ENCODE measurements at regions not wholly inside any gene's neighbourhood (a gene's known extent, or its start where the extent isn't known, plus 50 kb on each side); places are given as distances from the start of the nearest gene placed in this dataset.

DNA sequence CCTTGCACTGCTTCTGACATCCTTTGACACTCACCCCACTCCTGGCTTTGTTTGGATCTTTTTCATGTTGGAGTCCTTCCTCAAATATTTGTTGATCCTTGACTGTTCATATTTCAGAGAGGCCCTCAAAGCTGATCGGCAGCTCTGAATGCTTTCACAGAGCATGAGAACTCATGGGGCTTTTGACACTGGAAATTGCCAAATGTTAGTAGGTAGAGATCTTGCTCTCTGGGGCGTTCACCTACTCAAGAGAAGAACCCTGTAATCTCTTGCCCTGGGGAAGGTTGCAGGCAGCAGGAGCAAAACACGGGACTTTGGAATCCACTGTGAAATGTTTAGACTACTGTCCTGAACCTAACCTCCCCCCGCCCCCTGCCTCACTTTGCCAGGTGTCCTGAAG lies 67.4 kb upstream of the STUM start:
- Histone ChIP-seq H2AFZ (ENCODE audit: low read depth) (no peak overlapping the region), H3K27me3 (ENCODE audit: insufficient read depth) (peaks cover 8% of the 10 kb centered on the region; the same call in 1 of the 2 replicates), H4K20me1 (ENCODE audit: insufficient read depth) (no peaks in the 10 kb centered on the region), H3K4me2 (no peak overlapping the region), H3K4me3 (ENCODE audit: low read depth in 2 of 2, low read length in 1 of 2) (no peak overlapping the region), H3K9ac (no peak overlapping the region), H3K27ac (ENCODE audit: low read depth in 2 of 2, low read length in 1 of 2) (no peak overlapping the region), H3K4me1 (ENCODE audit: control insufficient read depth in 1 of 2, insufficient read depth in 2 of 2, low read depth in 1 of 2, low read length in 1 of 2) (peaks cover 0 to 15% of the 10 kb centered on the region in 2 experiments; a peak in 1 of 4 replicates), H3K36me3 (replicated peaks in 1 of 2; ENCODE audit: control insufficient read depth in 1 of 2, insufficient read depth in 2 of 2, low read length in 1 of 2) (no peaks in the 10 kb centered on the region), H3F3A (replicated peaks; ENCODE audit: insufficient read depth) (no peaks in the 10 kb centered on the region), H3K79me2 (ENCODE audit: insufficient read depth) (no peaks in the 10 kb centered on the region), H3K9me3 (no peaks in the 10 kb centered on the region), H3K9me2 (no peaks in the 10 kb centered on the region)
- DNase-seq = no peak
- CTCF ChIA-PET = interaction anchor here (1.0 kb wide), 1 partner anchor 56 kb away, joined by 3 read pairs; no protein-coding TSS in a partner anchor
- POLR2A ChIA-PET = no interaction called here
- 48% methylated on average over 4 of the region's 4 CpGs for WGBS (ENCODE audit: low lambda C conversion rate)
- TF ChIP-seq TAF1 (IDR thresholded peaks at IDR 0.05; ENCODE audit: borderline replicate concordance, low read depth, low read length) (no peak), YY1 (IDR thresholded peaks at IDR 0.05; ENCODE audit: low read depth) (no peak), SMC3 (IDR thresholded peaks at IDR 0.05; ENCODE audit: low read depth, low read length) (no peak)
- TF ChIP-seq, protein P1, sequence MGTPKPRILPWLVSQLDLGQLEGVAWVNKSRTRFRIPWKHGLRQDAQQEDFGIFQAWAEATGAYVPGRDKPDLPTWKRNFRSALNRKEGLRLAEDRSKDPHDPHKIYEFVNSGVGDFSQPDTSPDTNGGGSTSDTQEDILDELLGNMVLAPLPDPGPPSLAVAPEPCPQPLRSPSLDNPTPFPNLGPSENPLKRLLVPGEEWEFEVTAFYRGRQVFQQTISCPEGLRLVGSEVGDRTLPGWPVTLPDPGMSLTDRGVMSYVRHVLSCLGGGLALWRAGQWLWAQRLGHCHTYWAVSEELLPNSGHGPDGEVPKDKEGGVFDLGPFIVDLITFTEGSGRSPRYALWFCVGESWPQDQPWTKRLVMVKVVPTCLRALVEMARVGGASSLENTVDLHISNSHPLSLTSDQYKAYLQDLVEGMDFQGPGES (IDR thresholded peaks at IDR 0.05; ENCODE audit: low read depth, low read length) = no peak

DNA sequence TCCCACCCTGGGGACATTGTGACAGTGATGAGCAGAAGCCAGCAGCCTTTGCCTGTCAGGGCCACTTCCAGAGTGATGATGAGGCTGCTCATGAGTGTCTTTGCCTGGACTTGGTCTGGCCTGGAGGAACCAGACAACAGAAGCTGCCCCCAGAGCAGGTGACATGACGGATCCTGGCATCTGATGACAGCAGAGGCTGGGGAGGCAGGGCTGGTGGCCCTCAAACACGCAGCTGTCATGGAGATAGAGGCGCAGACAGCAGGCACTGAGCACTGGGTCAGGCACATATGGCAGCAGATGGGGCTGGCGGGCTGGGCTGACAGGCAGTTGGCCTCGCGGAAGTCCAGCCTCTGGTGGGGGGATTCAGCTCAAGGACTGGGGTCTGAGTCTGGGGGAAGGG lies 66.4 kb upstream of the STUM start:
- Histone ChIP-seq H4K20me1 (ENCODE audit: insufficient read depth) (no peaks in the 10 kb centered on the region), H3K36me3 (replicated peaks in 1 of 2; ENCODE audit: control insufficient read depth in 1 of 2, insufficient read depth in 2 of 2, low read length in 1 of 2) (no peaks in the 10 kb centered on the region), H3K4me3 (ENCODE audit: low read depth in 2 of 2, low read length in 1 of 2) (no peak overlapping the region), H3K9me3 (no peaks in the 10 kb centered on the region), H3K4me1 (ENCODE audit: control insufficient read depth in 1 of 2, insufficient read depth in 2 of 2, low read depth in 1 of 2, low read length in 1 of 2) (peaks cover 0 to 15% of the 10 kb centered on the region in 2 experiments; a peak in 1 of 4 replicates), H3F3A (replicated peaks; ENCODE audit: insufficient read depth) (no peaks in the 10 kb centered on the region), H2AFZ (ENCODE audit: low read depth) (no peak overlapping the region), H3K9ac (no peak overlapping the region), H3K4me2 (no peak overlapping the region), H3K27me3 (ENCODE audit: insufficient read depth) (peaks cover 8% of the 10 kb centered on the region; the same call in 1 of the 2 replicates), H3K27ac (ENCODE audit: low read depth in 2 of 2, low read length in 1 of 2) (no peak overlapping the region), H3K79me2 (ENCODE audit: insufficient read depth) (no peaks in the 10 kb centered on the region), H3K9me2 (no peaks in the 10 kb centered on the region)
- ChIA-PET POLR2A (no interaction called here), CTCF (interaction anchor here (2.0 to 2.5 kb wide), 2 partner anchors 58 to 65 kb away, joined by 7 to 10 read pairs; no protein-coding TSS in a partner anchor)
- DNase-seq = no peak
- TF ChIP-seq FOXJ3 (CRISPR knock-in tag; IDR thresholded peaks at IDR 0.05) = no peak
- no peak for TF ChIP-seq RCOR1 (IDR thresholded peaks at IDR 0.05; ENCODE audit: low read length)
- TF ChIP-seq TAF1 (IDR thresholded peaks at IDR 0.05; ENCODE audit: borderline replicate concordance, low read depth, low read length) = no peak
- TF ChIP-seq, protein P2, sequence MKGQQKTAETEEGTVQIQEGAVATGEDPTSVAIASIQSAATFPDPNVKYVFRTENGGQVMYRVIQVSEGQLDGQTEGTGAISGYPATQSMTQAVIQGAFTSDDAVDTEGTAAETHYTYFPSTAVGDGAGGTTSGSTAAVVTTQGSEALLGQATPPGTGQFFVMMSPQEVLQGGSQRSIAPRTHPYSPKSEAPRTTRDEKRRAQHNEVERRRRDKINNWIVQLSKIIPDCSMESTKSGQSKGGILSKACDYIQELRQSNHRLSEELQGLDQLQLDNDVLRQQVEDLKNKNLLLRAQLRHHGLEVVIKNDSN (IDR thresholded peaks at IDR 0.05; ENCODE audit: borderline replicate concordance, low read depth) = no peak
- TF ChIP-seq FOSL2 (IDR thresholded peaks at IDR 0.05; ENCODE audit: borderline replicate concordance, low read depth) = no peak
- no peak for TF ChIP-seq GATA2 (CRISPR knock-in tag; IDR thresholded peaks at IDR 0.05)
- no peak for TF ChIP-seq RFX5 (IDR thresholded peaks at IDR 0.05; ENCODE audit: low read length)
- TF ChIP-seq FOXM1 (IDR thresholded peaks at IDR 0.05; ENCODE audit: low read depth) = no peak
- TF ChIP-seq MEF2A (IDR thresholded peaks at IDR 0.05; ENCODE audit: borderline replicate concordance, low read depth) = no peak
- 75% methylated on average over 5 of the region's 6 CpGs for WGBS (ENCODE audit: low lambda C conversion rate)
